ENCODE measurements at regions not wholly inside any gene's neighbourhood (a gene's known extent, or its start where the extent isn't known, plus 50 kb on each side); places are given as distances from the start of the nearest gene placed in this dataset.
"Not testable (repeated sequence)": the region's sequence is repeated elsewhere in the genome, so short reads cannot be mapped to it uniquely, and the experiment has no call there.

DNA sequence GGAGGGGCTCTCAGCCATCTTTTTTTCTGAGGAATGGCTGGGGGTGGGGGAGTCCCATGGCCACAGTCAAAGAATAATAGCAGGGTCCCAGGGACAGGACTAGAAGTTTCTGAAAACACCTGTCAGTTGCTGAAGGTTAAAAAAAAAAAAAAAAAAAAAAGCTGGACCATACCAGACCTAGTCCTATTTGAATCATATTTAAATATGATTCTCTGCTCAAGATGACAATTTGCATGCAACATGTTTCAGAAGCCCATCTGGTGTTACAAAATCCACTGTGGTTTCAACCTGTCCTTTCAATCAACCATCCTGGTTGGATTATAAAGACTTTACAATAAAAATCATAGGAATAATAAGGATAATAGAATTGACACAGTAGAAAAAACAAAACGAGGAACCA is 153.7 kb downstream of the TENT5C start:
- intact Hi-C loops (cut with DNase I; ENCODE audit: low total_unique reads) = loop anchor here (10.0 kb wide), 1 partner anchor 225 kb away; no protein-coding TSS in a partner anchor
- H3K4me3 ChIP-seq (ENCODE audit: low read depth, poor library complexity, severe bottlenecking) = no peak overlapping the region
- WGBS, 2 donors = 76 to 84% methylated on average over 1 of the region's 1 CpG
- DNase-seq (ENCODE audit: low spot score in 2 of 2) = no peak
- TF ChIP-seq, protein P1, sequence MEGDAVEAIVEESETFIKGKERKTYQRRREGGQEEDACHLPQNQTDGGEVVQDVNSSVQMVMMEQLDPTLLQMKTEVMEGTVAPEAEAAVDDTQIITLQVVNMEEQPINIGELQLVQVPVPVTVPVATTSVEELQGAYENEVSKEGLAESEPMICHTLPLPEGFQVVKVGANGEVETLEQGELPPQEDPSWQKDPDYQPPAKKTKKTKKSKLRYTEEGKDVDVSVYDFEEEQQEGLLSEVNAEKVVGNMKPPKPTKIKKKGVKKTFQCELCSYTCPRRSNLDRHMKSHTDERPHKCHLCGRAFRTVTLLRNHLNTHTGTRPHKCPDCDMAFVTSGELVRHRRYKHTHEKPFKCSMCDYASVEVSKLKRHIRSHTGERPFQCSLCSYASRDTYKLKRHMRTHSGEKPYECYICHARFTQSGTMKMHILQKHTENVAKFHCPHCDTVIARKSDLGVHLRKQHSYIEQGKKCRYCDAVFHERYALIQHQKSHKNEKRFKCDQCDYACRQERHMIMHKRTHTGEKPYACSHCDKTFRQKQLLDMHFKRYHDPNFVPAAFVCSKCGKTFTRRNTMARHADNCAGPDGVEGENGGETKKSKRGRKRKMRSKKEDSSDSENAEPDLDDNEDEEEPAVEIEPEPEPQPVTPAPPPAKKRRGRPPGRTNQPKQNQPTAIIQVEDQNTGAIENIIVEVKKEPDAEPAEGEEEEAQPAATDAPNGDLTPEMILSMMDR (IDR thresholded peaks at IDR 0.05) = no peak
- no peak for TF ChIP-seq POLR2A (IDR thresholded peaks at IDR 0.05)

DNA sequence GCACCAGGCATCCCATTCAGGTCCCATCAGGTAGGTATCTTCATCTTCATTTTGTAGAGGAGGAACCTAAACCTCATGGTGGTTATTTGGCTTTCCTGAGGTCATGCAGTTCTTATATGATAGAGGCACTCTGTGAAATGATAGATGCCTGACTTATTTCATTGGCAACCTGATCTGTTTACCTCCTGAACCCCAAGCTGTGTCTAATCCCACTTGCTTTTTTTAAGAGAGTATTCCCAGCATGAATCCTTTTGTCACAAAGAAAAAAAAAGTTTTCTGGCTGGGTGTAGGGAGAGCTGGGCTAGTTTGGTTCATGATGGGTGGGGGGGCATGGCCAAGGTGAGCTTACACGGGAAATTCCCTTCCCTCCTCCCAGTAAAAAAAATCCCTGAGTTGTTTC is 154.2 kb downstream of the TENT5C start:
- intact Hi-C loops (cut with DNase I; ENCODE audit: low total_unique reads) = no loop called here
- DNase-seq (ENCODE audit: low spot score in 2 of 2) = no peak

DNA sequence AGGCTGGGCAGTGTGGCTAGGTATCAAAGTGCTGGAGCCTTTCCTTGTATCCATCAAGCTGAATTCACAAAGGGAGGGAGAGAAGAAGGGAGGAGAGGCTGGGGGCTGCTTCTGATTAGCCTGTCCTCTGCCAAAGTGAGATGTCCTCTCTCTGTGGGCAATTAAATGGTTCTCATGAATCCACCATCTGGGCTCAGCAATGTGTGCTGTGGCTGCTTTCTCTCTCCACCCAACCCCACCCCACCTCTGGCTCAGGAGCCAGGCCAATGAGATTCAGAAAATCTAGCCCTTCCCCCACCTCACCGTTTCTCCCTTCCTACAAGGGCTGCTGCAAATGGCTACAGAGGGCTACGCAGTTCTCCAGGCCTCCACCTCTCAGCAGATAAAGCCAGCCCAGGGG is 154.6 kb downstream of the TENT5C start:
- H3K4me3 ChIP-seq (ENCODE audit: low read depth, poor library complexity, severe bottlenecking) = no peak overlapping the region
- intact Hi-C loops (cut with DNase I; ENCODE audit: low total_unique reads) = no loop called here
- no peak for TF ChIP-seq POLR2A (IDR thresholded peaks at IDR 0.05)
- TF ChIP-seq, protein P1 (IDR thresholded peaks at IDR 0.05) = no peak
- no peak for DNase-seq (ENCODE audit: low spot score in 2 of 2)
- WGBS, 2 donors = 48 to 59% methylated on average over 2 of the region's 2 CpGs

More for the DNA sequence above, 154.2 kb downstream of the TENT5C start:
- WGBS, 2 donors = 28 to 36% methylated on average over 1 of the region's 1 CpG
- TF ChIP-seq POLR2A (IDR thresholded peaks at IDR 0.05) = no peak
- TF ChIP-seq, protein P1 (IDR thresholded peaks at IDR 0.05) = no peak
- no peak overlapping the region for H3K4me3 ChIP-seq (ENCODE audit: low read depth, poor library complexity, severe bottlenecking)

DNA sequence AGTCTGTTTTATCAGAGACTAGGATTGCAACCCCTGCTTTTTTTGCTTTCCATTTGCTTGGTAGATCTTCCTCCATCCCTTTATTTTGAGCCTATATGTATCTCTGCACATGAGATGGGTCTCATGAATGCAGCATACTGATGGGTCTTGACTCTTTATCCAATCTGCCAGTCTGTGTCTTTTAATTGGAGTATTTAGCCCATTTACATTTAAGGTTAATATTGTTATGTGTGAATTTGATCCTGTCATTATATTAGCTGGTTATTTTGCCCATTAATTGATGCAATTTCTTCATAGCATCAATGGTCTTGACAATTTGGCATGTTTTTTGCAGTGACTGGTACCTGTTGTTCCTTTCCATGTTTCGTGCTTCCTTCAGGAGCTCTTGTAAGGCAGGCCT is 161.7 kb downstream of the GDAP2 start:
- intact Hi-C loops (cut with DNase I; ENCODE audit: low total_unique reads); DNase-seq (ENCODE audit: low spot score in 2 of 2); H3K4me3 ChIP-seq (ENCODE audit: low read depth, poor library complexity, severe bottlenecking): not testable (repeated sequence)
- 76 to 79% methylated on average over 1 of the region's 1 CpG for WGBS, 2 donors

DNA sequence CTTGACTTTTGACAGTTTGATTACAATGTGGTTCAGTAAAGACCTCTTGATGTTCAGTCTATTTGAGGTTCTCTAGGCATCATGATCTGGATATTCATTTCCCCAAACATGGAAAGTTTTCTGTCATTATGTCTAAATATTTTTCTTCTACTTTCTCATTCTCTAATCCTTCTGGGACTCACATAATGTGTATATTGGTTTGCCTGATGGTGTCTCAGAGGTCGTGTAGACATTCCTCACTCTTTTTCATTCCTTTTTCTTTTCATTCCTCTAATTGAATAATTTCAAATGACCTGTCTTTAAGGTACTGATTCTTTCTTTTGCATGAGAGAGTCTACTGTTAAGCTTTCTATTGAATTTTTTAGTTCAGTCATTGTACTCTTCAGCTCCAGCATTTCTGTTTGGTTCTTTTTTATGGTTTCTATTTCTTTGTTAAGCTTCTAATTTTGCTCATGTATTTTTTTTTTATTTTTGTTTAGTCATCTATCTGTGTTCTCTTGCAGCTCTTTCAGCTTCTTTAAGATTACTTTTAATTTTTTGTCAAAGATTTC is 158.4 kb downstream of the GDAP2 start:
- 41 to 71% methylated on average over 1 of the region's 1 CpG for WGBS, 2 donors
- H3K4me3 ChIP-seq (ENCODE audit: low read depth, poor library complexity, severe bottlenecking) = no peak overlapping the region
- TF ChIP-seq, protein P1 (IDR thresholded peaks at IDR 0.05) = no peak
- no peak for TF ChIP-seq POLR2A (IDR thresholded peaks at IDR 0.05)
- intact Hi-C loops (cut with DNase I; ENCODE audit: low total_unique reads) = no loop called here
- no peak for DNase-seq (ENCODE audit: low spot score in 2 of 2)

DNA sequence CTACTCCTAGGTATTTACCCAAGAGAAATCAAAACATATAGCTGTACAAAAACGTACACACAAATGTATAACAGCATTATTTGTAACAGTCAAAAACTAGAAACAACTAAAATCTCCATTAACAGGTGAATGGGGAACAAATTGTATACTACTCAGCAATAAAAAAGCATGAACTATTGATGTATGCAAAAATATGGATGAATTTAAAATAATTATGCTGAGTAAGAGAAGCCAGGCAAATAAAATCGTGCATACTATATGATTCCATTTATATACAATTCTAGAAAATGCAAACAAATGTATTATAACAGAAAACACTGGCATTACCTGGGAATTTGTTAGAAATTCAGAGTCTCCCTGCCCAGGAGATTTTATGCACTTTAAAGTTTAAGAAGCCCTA is 150.1 kb downstream of the GDAP2 start:
- TF ChIP-seq, protein P1 (IDR thresholded peaks at IDR 0.05) = no peak
- no peak for TF ChIP-seq POLR2A (IDR thresholded peaks at IDR 0.05)
- 89% methylated on average over 2 of the region's 2 CpGs for WGBS, 2 donors

More for the DNA sequence above, 150.1 kb downstream of the GDAP2 start:
- no peak for DNase-seq (ENCODE audit: low spot score in 2 of 2)
- H3K4me3 ChIP-seq (ENCODE audit: low read depth, poor library complexity, severe bottlenecking) = no peak overlapping the region
- intact Hi-C loops (cut with DNase I; ENCODE audit: low total_unique reads) = no loop called here

Measured in lower leg skin (tissue), 4 donors.